ENCODE measurements at regions not wholly inside any gene's neighbourhood (a gene's known extent, or its start where the extent isn't known, plus 50 kb on each side); places are given as distances from the start of the nearest gene placed in this dataset.

DNA sequence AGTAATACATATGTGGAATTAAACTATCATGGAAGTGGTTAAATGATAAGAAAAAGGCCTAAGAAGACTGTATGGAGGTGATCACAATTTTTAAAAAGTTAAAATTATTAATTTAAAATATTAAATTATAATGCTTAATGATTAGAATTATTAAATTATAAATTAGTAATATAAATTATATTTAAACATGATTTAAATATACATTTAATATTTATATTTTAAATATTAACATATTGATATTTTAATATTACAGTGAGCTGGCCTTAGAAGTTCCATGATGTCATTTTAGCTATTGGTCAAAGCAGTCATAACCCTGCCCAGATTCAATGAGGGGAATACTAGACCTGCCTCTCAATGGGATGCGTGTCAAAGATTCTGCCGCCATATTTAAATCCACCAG, 281.2 kb downstream of the PRDM2 start:
- DNase-seq, result no peak

DNA sequence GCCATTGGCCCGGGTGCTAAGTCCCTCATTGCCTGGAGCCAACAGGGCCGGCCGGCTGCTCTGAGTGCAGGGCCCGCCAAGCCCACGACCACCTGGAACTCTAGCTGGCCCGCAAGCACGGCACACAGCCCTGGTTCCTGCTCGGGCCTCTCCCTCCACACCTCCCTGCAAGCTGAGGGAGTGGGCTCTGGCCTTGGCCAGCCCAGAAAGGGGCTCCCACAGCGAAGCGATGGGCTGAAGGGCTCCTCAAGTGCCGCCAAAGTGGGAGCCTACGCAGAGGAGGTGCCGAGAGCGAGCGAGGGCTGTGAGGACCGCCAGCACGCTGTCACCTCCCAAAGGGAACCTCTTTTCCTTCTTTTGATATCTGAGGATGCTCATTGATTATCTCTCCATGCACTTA, 283.4 kb downstream of the PRDM2 start:
- no peak for DNase-seq

DNA sequence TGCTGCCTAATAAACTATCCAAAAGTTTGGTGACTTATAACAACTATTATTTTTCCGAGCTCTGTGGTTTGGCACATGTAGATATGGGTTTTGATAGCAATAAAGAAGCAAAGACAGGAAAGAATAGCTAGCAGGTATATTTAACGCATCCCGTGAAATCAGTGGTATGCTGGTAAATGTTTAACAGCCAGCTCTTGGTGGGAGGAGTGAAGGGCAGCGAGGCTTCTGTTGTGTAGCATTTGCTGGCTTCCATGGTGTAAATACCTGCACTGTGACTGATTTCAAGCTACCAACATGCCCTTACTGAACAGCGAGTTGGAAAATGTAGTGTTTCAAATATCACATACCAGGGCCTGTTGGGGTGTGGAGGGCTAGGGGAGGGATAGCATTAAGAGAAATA, 291.0 kb downstream of the PRDM2 start:
- no peak for DNase-seq

DNA sequence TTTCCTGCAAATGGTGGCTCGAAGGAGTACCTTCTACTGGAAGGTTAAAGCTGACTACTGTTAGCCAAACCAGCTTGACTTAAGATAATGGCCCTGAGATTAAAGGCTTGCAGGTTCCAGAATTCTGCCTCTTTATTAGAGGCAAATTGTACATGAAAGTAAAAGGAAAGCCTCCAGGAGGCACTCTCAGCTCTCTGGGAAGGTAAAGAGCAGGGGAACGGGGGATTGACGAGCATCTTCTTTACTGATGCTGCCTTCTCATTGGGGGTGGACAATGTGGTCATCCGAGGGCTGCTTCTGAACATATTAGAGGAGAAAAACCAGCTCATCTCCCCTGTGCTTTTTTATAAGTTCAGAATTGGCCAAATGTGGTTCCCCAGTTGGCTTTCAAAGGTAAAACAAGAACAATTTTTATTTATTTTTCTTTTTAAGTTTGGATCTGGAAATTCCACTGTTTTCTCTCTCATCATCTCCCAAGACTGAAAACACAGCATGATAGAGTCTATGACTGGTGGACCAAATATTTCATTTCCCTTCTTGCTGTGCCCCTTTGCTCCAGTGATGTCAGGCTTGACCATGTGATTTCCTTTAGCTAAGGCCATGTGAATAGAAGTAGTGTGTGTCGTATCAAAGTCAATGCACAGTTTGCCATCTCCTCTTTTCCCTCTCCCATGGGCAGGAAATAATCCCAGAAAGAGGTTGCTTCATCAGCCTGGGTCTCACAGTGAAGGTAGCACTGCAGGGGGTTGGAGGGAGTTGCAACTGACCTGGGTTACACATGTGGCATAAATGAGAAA, 292.7 kb downstream of the PRDM2 start:
- no peak for DNase-seq

DNA sequence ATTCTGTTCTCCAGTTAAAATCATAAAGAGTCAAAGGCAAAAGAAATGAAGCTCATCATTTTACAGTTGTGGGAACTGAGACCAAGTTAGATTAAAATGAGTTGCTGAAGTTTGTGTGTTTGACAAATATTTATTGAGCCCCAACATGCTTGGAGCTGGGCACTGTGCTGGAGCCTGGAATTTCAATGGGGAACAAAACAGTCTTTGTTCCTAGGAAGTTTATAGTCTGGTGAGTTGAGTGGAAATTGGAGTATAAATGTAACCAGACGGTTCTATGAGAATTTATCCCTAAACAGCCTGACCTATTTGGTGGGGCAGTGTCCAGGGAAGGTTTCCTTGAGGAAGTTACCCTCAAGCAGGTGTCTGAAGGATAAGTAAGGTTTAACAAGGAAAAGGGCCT, 294.4 kb downstream of the PRDM2 start:
- no peak for DNase-seq

DNA sequence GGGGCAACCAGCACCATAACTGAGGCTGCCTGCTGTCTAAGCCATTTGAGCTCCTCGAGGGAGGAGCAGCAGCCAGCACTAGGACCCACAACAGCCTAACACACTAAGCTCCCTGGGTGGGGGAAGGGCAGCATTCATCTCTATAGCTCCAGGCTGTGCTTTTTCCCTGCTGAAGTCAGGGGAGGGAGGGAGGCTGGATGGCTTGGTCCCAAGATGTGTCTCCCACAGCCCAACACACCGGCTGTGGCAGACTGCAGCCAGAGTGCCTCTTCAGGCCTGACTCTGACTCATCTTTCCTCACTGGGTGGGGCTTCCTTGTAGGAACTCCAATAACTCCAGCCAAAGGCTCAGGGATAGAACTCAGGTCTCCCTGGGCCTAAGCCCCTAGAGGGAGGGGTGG, 296.3 kb downstream of the PRDM2 start:
- DNase-seq, result no peak

DNA sequence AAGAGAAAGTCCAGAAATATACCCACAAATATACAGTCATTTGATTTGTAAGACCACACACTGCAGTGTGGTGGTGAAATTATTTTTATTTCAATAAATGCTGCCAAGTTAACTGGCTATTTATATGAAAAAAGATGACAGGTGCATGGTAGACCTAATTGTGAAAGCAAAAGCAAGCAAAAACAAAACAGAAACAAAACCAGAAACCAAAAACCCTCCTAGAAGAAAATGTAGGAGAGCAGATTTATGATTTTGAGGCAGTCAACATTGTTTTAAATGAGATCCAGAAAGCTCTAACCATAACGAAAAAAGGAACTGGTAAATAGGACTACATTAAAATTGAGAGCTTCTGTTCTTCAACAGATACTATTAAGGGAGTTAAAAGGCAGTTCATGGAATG, 303.6 kb downstream of the PRDM2 start:
- DNase-seq, result no peak

DNA sequence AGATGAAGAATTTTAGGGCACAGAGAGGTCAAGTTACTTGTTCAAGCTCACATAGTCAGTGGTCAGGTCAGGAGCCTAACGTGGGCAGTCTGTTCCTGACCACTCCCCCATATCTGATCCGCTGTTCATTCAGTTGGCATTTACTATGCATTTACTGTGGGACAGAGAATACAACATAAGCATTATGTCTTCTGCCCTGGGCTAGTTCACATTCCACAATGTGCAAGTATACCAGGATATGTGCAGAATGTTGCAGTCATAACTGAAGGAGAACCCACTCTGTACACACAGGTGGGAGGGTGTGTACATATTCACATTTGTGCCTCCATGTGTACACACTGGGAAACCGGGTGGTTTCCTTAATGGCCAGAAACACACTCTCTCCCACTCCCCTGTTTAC, 309.6 kb downstream of the PRDM2 start:
- no peak for DNase-seq

DNA sequence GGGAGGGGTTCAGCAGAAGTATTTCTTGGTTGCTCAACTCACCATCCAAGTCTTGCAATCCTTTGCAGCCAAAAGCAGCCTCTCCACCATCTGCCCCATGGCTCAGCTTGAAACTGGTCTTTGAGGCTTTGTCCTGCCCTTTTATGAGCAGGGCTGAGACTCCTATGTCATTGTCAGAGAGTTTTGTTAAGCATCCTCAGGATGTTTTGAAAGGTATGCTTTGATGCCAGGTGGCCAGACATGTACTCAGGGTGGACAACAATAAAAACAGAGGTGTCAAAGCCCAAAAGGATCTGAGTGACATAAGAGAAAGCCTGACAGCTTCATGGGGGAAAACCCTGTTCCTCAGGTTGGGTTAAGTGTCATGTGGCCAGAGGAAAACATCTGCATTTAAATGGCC, 310.5 kb downstream of the PRDM2 start:
- DNase-seq, result no peak

DNA sequence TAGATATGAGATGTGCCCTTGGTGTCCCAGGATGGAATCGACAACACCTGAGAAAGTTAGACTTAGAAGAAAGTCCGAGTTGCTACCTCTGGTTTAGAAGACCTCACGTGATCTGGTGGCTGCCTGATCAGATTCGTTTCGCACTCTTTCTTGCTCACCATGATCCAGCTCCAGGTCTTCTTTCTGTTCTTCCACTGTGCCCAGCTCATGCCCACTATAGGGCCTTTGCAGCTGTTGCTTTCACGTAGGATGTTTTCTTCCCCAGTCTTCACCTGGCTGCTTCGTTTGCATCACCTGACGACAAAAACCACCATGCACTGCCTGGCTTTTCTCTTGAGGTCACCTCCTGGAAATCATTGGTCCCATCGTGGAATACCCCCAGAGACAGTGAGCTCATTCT, 311.1 kb downstream of the PRDM2 start:
- DNase-seq, result no peak

DNA sequence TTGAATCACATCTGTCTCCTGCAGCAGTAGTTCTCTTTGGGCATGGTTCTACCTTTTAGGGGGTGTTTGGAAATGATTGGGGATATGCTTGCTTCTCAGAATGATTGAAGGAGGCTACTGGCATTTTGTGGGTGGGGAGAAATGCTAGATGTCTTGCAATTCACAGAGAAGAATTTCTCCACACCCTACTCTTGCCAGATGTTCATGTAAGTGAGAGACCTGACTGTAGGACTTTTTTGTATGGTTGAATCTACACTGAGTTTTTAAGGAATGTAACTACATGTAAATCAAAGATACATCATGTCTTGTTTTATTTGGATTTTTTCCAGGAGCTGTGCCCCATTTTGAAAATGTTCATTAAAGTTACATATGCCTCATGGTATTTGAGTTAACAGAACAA, 311.9 kb downstream of the PRDM2 start:
- no peak for DNase-seq

DNA sequence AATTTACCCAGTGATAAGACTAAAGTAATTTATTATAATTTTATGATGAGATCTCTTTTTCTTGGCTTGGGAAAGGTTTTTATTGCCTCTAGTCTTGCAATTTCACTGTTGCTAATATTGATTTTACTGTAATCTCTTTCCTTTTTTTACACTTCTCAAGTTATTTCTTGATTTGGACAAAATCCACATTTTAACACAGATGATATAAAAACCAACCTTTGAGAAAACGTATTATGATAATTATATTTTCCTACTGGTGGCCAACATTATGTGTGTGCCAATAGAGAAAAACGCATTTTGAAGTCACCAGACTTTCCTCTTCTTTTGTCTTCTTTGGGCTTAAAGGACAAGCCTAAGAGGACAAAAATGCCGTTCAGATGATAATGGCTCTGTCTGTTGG, 314.9 kb downstream of the PRDM2 start:
- no peak for DNase-seq

DNA sequence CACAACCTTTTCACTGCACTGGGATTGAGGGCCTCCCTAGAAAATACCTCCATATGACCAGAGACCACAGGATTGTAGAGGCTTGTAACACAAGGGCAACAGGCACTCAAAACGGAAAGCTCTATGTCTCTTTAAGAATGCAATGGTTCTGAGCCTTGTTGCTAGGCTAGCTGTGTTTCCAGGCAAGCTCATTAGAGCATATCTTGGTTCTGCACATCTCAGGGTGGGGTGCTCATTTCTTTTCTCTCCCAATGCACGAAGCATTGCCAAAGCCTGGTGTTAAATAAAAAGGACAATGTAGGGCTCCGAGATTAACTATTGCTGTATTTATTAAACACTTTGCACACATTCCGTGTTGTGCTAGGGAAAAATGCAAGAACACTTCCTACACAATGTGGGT, 315.9 kb downstream of the PRDM2 start:
- DNase-seq, result no peak

DNA sequence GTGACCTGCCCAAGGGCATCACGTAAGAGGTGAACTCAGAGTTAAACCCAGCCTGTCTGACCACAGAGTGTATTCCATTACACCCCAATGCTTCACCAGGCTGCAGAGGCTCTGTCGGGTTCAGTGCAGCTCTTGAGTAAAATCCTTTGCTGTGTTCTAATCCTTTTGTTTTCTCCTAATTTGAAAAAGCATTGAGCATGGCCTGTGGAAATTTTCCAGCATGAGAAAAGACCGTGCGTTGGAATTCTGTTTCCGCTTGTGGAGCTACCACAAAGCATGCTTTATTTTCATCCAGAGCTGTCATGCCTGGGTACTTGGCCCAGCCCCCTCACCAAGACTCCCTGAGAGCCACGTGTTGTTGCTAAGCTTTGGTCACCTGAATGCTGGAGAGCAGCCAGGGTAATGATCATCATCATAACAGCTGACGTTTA, 317.6 kb downstream of the PRDM2 start:
- no peak for DNase-seq

DNA sequence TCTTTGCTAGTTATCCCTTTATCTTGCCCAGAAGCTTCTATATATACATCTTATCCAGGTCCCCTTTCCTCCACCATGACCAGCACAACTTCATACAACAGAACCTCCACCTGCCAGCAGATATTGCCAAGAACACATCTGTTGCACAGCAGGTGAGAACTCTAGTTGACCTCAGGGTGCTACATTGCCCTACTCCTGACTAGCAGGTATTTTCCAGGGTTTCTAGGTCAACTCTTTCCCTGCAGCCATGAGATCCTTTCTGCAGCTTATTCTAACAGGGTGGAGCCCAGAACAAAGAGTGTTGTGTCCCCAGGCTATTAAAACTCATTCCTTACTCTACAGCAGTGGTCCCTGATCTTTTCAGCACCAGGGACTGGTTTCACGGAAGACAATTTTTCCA, 319.5 kb downstream of the PRDM2 start:
- no peak for DNase-seq

DNA sequence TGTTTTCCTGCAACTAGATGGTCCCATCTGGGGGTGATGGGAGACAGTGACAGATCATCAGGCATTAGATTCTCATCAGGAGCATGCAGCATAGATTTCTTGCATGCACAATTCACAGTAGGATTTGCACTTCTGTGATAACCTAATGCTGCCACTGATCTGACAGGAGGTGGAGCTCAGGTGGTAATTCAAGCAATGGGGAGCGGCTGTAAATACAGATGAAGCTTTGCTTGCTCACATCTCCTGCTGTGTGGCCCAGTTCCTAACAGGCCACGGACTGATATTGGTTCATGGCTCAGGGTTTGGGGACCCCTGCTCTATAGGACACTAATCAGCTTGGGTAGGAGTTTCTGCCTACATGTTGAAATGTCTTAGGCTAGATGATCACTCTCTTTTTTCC, 320.0 kb downstream of the PRDM2 start:
- no peak for DNase-seq

DNA sequence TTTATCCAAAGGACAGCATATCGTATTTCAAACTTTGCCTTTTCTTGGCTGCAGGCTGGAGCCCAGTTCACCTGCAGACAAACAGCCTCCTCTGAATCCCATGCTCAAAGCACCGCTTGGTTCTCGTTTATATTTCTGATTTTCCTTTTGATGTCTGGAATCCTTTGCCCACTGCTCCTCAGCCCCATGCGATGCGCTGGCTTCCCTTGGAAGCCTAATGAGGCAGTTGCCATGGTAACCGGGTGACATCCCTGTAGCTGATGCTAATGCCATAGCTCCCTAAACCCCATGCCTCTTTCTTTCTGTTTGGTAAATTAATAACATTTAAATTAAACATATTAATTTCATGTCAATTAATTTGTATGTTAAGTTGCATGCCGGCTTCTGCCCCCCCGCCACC, 327.1 kb downstream of the PRDM2 start:
- no peak for DNase-seq

DNA sequence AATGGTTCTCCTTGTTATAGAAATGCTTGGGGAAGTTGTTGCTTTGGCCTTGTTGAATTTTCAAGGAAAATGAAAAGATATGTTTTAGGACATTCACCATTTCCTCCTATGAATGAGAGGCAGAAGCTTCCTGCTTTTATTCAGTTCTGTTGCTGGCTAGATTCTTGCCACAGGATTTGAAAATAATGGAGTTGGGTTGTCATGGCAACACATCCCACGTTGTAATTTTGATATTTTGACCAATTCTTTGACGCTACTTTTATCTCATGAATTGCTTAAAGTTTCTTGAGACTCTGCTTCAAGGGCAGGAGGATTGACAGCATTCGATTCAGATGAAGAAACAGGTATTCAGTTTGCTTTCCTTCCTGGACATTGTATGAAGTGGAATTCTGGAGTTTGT, 331.5 kb downstream of the PRDM2 start:
- DNase-seq, result no peak

DNA sequence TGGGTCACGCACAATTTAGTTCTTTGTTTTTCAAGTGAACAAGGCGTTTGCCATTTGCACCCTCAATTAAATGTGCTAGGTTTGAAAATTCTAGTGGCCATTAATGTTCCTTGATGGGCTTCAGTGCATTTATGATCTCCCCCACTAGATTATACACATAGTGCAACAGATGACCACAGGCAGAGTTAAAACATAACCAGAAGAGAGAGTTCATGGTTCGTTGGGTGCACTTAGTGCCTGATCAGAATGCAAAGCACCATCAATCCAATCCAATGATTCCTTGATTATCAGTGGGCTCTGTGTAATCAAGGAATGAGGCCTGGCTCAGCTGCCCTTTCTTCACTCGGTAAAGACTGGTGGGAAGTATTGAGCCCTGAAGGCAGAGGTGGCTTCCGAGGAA, 334.5 kb downstream of the PRDM2 start:
- no peak for DNase-seq

DNA sequence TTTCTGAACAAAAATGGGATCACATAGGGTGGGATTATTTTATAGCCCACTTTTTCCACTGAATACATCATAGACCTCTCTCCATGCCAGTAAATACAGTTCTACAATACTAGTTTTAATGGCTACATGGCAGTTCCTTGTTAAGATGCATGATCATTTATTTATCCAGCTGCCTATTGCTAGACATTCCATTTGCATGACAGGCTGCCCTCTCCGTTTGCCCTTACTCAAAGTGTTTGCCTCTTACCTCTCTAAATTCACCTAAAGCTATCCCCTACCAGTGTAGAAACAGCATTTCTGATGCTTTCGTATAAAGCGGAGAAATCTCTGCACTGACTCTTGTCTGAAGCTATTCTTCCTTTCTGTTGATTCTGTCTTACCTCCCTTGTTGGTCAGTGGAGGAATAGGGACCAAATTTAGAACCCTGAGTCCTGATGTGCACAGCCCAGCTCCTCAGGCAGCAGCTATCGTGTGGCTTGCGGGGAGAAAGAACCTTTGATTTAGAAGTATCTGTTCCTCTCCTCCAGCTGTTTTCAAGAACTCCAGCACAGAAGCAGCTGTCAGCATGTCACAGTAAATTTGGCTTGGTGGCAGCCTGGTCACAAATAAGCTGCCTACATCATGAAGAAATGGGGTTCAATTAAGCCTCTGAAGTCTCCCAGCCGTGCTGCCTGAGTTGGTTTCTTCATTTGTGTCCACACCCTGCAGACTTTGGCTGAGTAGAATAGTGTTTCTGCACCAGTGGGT, 337.3 kb downstream of the PRDM2 start:
- DNase-seq, result no peak

DNA sequence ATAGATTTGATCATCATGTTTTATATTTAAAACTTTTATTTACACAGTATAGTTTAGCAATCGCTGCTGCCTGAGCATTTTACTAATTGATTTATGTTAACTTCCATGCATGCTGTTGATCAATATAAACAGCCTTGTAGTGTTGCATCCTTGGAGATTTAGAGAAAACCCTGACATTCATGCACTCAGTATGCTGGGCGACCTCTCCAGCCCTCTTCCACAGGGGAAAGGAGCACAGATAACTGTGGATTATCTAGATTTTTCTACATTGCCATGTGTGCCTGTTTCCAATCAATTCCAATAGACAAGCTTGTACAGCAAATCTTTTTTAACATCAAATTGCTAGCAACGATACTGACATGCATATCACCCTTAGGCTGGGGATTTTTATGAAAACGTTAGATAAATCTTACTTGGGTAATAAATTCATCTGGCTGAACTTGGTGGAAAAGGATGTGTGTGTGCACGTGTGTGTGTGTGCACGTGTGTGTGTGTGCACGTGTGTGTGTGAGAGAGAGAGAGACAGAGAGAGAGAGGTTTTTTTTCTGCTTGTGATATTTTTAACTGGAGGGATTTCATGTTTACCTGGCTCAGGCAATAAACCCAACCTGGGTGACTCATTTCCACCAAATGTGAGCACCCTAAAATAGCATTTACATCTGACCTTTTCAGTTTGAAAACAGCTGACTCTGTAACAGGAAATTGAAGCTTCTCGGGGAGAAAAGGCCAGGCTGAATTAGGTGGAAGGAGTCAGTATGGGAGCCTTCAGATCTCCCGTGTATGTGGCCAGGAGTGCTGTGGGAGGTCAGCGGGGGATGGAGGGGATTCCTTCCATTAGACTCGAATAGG, 339.8 kb downstream of the PRDM2 start:
- no peak for DNase-seq

DNA sequence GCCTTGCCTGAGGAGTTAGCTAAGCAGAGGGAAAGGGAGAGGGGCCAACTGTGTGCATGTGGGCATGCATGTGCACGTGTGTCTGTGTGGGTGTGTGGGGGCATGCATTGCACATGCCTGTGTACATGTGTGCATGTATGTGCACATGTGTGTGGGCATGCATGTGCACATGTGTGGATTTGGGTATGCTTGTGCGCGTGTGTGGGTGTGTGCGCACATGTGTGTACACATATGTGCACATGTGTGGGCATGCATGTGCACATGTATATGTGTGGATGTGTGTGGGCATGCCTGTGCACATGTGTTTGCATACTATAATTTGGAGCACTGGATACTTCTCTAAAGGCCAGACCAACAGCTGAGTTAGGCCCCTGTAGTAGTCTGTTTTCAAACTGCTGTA, 350.0 kb downstream of the PRDM2 start:
- DNase-seq, result no peak

DNA sequence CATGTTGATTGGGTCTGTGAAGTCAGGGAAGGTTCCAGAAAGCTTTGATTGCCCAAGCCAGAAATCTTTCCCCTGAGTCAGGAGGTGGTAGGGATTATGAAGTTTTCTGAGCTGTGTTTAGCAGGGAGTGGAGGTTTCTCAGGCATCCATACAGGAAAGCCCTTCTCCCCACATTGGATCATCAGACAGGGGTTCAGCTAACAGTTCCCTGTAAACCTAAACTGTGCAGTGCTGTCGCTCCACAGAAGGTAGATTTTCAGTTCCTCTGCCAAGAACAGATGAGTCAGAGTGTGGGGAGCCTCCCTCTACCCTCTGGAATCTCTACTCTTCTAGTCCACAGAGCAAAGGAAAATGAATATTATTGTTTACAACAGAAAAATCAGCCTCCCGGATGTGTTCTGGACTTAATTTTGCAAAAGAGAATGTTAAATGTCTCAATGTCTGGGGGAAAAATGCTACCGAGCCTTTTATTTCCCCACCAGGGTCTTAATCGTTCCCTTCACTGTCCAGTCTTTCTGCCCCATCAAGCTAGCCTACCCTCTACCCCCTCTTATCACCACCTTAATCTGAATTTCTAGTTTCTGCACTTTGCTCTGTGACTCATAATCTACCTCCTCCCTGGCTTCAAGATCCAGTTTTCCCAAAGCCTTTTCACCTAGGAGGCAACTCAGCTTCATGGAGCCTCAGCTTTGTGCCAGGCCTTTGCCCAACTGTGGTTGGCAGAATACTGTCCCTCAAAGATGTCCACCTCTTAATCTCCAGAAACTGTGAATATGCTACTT, 355.6 kb downstream of the PRDM2 start:
- DNase-seq, result no peak
